DOHH2 (cell line): ENCODE measurements at regions not wholly inside any gene's neighbourhood (a gene's known extent, or its start where the extent isn't known, plus 50 kb on each side); places are given as distances from the start of the nearest gene placed in this dataset.

Experiments
- CTCF ChIP-seq: fragments of 200-600 bp; sonication (generic); IDR thresholded peaks from one replicate; pipeline ENCODE4 v1.5.1; 2014; ENCODE audit warnings: antibody characterized with exemption, mild to moderate bottlenecking, low read depth, low read length; ENCODE audit not compliant: poor library complexity, severe bottlenecking
- EZH2phosphoT487 ChIP-seq: fragments of 200-600 bp; sonication (generic); IDR thresholded peaks from 2 replicates; pipeline ENCODE4 v1.6.1; 2017; ENCODE audit warnings: borderline replicate concordance, mild to moderate bottlenecking, antibody characterized with exemption, low read length, moderate library complexity, mixed read lengths

- no peak for TF ChIP-seq CTCF
- TF ChIP-seq EZH2phosphoT487 = no peak
These were observed 53.9 kb upstream of the MON1B start for GRCh38 chr16:77137045-77137444.
